ENCODE measurements at regions not wholly inside any gene's neighbourhood (a gene's known extent, or its start where the extent isn't known, plus 50 kb on each side); places are given as distances from the start of the nearest gene placed in this dataset.

GRCh38 chr1:82606546-82606945, 805.8 kb downstream of the ADGRL2 start:
- Histone ChIP-seq H3K4me1 (ENCODE audit: control insufficient read depth in 1 of 2, low read depth in 2 of 2) (no peaks in the 10 kb centered on the region), H3K4me3 (no peak overlapping the region), H3K36me3 (no peaks in the 10 kb centered on the region), H3K27ac (no peak overlapping the region), H3K9me3 (no peaks in the 10 kb centered on the region), H3K27me3 (replicated peaks; ENCODE audit: insufficient read depth) (no peaks in the 10 kb centered on the region)
- ATAC-seq (ENCODE audit: insufficient number of reproducible peaks, low FRiP score, low read depth) (no peak), DNase-seq (ENCODE audit: low spot score) (no peak)
- TF ChIP-seq, protein P1, sequence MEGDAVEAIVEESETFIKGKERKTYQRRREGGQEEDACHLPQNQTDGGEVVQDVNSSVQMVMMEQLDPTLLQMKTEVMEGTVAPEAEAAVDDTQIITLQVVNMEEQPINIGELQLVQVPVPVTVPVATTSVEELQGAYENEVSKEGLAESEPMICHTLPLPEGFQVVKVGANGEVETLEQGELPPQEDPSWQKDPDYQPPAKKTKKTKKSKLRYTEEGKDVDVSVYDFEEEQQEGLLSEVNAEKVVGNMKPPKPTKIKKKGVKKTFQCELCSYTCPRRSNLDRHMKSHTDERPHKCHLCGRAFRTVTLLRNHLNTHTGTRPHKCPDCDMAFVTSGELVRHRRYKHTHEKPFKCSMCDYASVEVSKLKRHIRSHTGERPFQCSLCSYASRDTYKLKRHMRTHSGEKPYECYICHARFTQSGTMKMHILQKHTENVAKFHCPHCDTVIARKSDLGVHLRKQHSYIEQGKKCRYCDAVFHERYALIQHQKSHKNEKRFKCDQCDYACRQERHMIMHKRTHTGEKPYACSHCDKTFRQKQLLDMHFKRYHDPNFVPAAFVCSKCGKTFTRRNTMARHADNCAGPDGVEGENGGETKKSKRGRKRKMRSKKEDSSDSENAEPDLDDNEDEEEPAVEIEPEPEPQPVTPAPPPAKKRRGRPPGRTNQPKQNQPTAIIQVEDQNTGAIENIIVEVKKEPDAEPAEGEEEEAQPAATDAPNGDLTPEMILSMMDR (IDR thresholded peaks at IDR 0.05), result no peak

- no peaks in the 10 kb centered on the region for H3K4me1 ChIP-seq (ENCODE audit: control insufficient read depth in 1 of 2, low read depth in 2 of 2)
- no peak for DNase-seq (ENCODE audit: low spot score)
- TF ChIP-seq, protein P1 (IDR thresholded peaks at IDR 0.05), result no peak
- no peak for ATAC-seq (ENCODE audit: insufficient number of reproducible peaks, low FRiP score, low read depth)
- no peak overlapping the region for H3K4me3 ChIP-seq
- H3K9me3 ChIP-seq, result no peaks in the 10 kb centered on the region
- no peaks in the 10 kb centered on the region for H3K36me3 ChIP-seq
- no peaks in the 10 kb centered on the region for H3K27me3 ChIP-seq (replicated peaks; ENCODE audit: insufficient read depth)
- H3K27ac ChIP-seq, result no peak overlapping the region
Observed at GRCh38 chr1:82604524-82604923, 803.8 kb downstream of the ADGRL2 start.

- no peak overlapping the region for H3K4me3 ChIP-seq
- H3K27ac ChIP-seq, result no peak overlapping the region
- DNase-seq (ENCODE audit: low spot score), result no peak
- no peaks in the 10 kb centered on the region for H3K27me3 ChIP-seq (replicated peaks; ENCODE audit: insufficient read depth)
- H3K4me1 ChIP-seq (ENCODE audit: control insufficient read depth in 1 of 2, low read depth in 2 of 2), result peaks cover 6 to 7% of the 10 kb centered on the region in 2 donors
- no peaks in the 10 kb centered on the region for H3K9me3 ChIP-seq
- ATAC-seq (ENCODE audit: insufficient number of reproducible peaks, low FRiP score, low read depth), result no peak
- TF ChIP-seq, protein P1 (IDR thresholded peaks at IDR 0.05), result no peak
- H3K36me3 ChIP-seq, result no peaks in the 10 kb centered on the region
Observed at GRCh38 chr1:82600314-82600713, 799.6 kb downstream of the ADGRL2 start.

DNA sequence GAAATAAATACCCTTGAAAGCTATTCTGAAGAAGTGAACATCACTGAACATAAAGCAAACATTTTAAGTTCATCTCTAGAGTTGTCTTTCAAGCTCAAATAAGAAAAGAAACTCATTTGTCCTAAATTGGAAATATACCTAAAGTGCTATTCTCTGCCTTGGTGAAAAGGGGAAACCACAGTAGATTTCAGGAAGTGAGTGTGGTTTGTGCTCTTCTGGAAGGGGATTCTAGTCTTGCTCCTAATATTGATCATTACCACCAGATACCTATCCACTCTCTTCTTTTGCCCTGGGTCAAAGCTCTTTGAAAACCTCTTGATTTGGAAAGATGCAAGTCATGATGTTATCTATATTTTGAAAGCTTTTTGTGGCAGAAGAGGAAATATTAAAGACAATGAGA, 798.1 kb downstream of the ADGRL2 start:
- ATAC-seq (ENCODE audit: insufficient number of reproducible peaks, low FRiP score, low read depth) (no peak), DNase-seq (ENCODE audit: low spot score) (no peak)
- TF ChIP-seq, protein P1 (IDR thresholded peaks at IDR 0.05), result no peak
- Histone ChIP-seq H3K4me1 (ENCODE audit: control insufficient read depth in 1 of 2, low read depth in 2 of 2) (peaks cover 6 to 7% of the 10 kb centered on the region in 2 donors), H3K4me3 (no peak overlapping the region), H3K27me3 (replicated peaks; ENCODE audit: insufficient read depth) (no peaks in the 10 kb centered on the region), H3K9me3 (no peaks in the 10 kb centered on the region), H3K27ac (no peak overlapping the region), H3K36me3 (no peaks in the 10 kb centered on the region)

DNA sequence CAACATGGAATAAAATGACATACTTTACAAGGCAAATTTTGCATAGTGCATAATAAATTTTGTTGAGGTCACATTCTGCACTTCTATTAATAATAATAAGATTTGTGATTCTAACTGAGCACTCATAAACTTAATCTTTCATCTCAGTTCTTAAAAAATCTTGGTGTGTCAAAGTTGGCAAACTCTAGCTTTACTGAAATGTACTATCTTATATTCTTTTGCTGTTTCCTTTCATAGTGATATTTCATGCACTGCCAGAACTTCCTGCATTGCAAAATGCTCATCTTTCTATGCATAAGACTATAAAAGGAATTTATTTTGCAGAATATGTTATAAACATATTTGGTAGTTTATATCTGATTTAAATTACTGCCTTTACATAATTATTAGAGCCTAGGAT, 797.6 kb downstream of the ADGRL2 start:
- H3K9me3 ChIP-seq, result no peaks in the 10 kb centered on the region
- DNase-seq (ENCODE audit: low spot score) (no peak), ATAC-seq (ENCODE audit: insufficient number of reproducible peaks, low FRiP score, low read depth) (no peak)
- TF ChIP-seq, protein P1 (IDR thresholded peaks at IDR 0.05), result no peak
- H3K27me3 ChIP-seq (replicated peaks; ENCODE audit: insufficient read depth), result no peaks in the 10 kb centered on the region
- H3K4me1 ChIP-seq (ENCODE audit: control insufficient read depth in 1 of 2, low read depth in 2 of 2), result peaks cover 6 to 7% of the 10 kb centered on the region in 2 donors
- no peak overlapping the region for H3K4me3 ChIP-seq
- H3K27ac ChIP-seq, result no peak overlapping the region
- H3K36me3 ChIP-seq, result no peaks in the 10 kb centered on the region

Data from thoracic aorta (tissue), 2 donors.